HCT116 (cell line): ENCODE measurements at regions not wholly inside any gene's neighbourhood (a gene's known extent, or its start where the extent isn't known, plus 50 kb on each side); places are given as distances from the start of the nearest gene placed in this dataset.

Experiments used
- ATAC-seq: fragments of 200-7000 bp; cut with Tn5 transposase; 2 replicates; pipeline ENCODE4 v1.9.1; 2020; ENCODE audit warnings: mild to moderate bottlenecking, moderate library complexity
- BruUV-seq: library from RNA; stranded (reverse); fragments of 400-500 nt; replicated peaks from 2 replicates; lab custom pipeline; 2021; lab: Mats Ljungman, UMichigan
- CTCF ChIA-PET: fragments of 300-600 bp; sonication (Branson Sonifier 250); formaldehyde crosslinking; loops from one replicate; lab custom pipeline; 2021; ENCODE audit warnings: antibody characterized with exemption; lab: Charles Lee
- POLR2A ChIA-PET: fragments of 300-600, 350-600 bp; sonication (Branson Sonifier 250); formaldehyde crosslinking; loops from one replicate; lab custom pipeline; 2021; ENCODE audit warnings: antibody characterized with exemption; lab: Charles Lee
- RAD21 ChIA-PET, 2 experiments: fragments of 300-600 bp; sonication (Branson Sonifier 250); formaldehyde crosslinking; loops; one replicate each; lab custom pipeline; 2023; ENCODE audit warnings: low total read pairs in 2 of 2; ENCODE audit not compliant: uncharacterized antibody in 2 of 2, unreplicated experiment in 2 of 2, low non-redundant PET in 1 of 2; lab: Charles Lee
- DNase-seq: peaks from one replicate; pipeline ENCODE4 v3.0.0-alpha.2; 2010; ENCODE audit warnings: low read depth, low spot score
- H2AFZ ChIP-seq: fragments of 200-600 bp; shearing (Covaris generic), sonication (generic); 2 replicates; pipeline ENCODE4 v1.6.1; 2017; ENCODE audit warnings: low read depth, mixed run types, mixed read lengths, antibody characterized with exemption, low read length; ENCODE audit not compliant: poor library complexity, severe bottlenecking
- H3K27ac ChIP-seq: 2 replicates; pipeline ENCODE4 v1.5.1; 2012; ENCODE audit warnings: low read depth, low read length
- H3K27me3 ChIP-seq: fragments of 200-600 bp; sonication (generic); 2 replicates; pipeline ENCODE4 v1.6.1; 2016; ENCODE audit warnings: mixed run types, low read length, mixed read lengths; ENCODE audit not compliant: insufficient read depth
- H3K36me3 ChIP-seq, 2 experiments: fragments of 200-500 bp in 1 of 2; fragments of 200-600 bp in 1 of 2; sonication (Bioruptor generic) in 1 of 2; sonication (generic) in 1 of 2; 2 replicates each; pipeline versions ENCODE4 v1.5.1 to v1.6.1; 2014 to 2016; ENCODE audit warnings: low read length in 2 of 2, inconsistent platforms in 1 of 2, mixed read lengths in 1 of 2, mixed run types in 1 of 2; ENCODE audit not compliant: insufficient read depth in 2 of 2, control insufficient read depth in 1 of 2
- H3K4me1 ChIP-seq, 2 experiments: fragments of 200-600 bp in 1 of 2; sonication (generic) in 1 of 2; 2 replicates each; pipeline versions ENCODE4 v1.5.1 to v1.6.1; 2012 to 2017; ENCODE audit warnings: low read length in 2 of 2, inconsistent platforms in 1 of 2, mild to moderate bottlenecking in 1 of 2, mixed read lengths in 1 of 2, mixed run types in 1 of 2, moderate library complexity in 1 of 2; ENCODE audit not compliant: insufficient read depth in 2 of 2, control insufficient read depth in 1 of 2
- H3K4me2 ChIP-seq: fragments of 200-600 bp; sonication (generic); 2 replicates; pipeline ENCODE4 v1.6.1; 2017; ENCODE audit warnings: mixed run types, low read length, mixed read lengths
- H3K4me3 ChIP-seq, 2 experiments: fragments of 200-600 bp in 1 of 2; sonication (generic) in 1 of 2; replicated peaks in 1 of 2; 2 replicates each; pipeline ENCODE4 v1.5.1; 2011 to 2016; ENCODE audit warnings: low read length in 2 of 2, control low read depth in 1 of 2, low read depth in 1 of 2, mild to moderate bottlenecking in 1 of 2, mixed read lengths in 1 of 2, mixed run types in 1 of 2
- H3K79me2 ChIP-seq: fragments of 200-600 bp; sonication (generic); 2 replicates; pipeline ENCODE4 v1.6.1; 2017; ENCODE audit warnings: mild to moderate bottlenecking, mixed run types, low read length, moderate library complexity, mixed read lengths; ENCODE audit not compliant: insufficient read depth
- H3K9ac ChIP-seq: fragments of 200-600 bp; sonication (generic); 2 replicates; pipeline ENCODE4 v1.6.1; 2016; ENCODE audit warnings: low read length, mixed read lengths
- H3K9me2 ChIP-seq: fragments of 200-600 bp; sonication (generic), shearing (Covaris generic); 2 replicates; pipeline ENCODE4 v1.6.1; 2017; ENCODE audit warnings: mixed run types, mild to moderate bottlenecking, moderate library complexity; ENCODE audit not compliant: insufficient read depth
- H3K9me3 ChIP-seq, 2 experiments: fragments of 200-500 bp in 1 of 2; fragments of 200-600 bp in 1 of 2; sonication (Bioruptor generic) in 1 of 2; sonication (generic) in 1 of 2; 2 replicates each; pipeline ENCODE4 v1.6.1; 2014 to 2017; ENCODE audit warnings: low read length in 2 of 2, mixed read lengths in 2 of 2, inconsistent platforms in 1 of 2, low read depth in 1 of 2, mild to moderate bottlenecking in 1 of 2, mixed run types in 1 of 2, moderate library complexity in 1 of 2; ENCODE audit not compliant: control insufficient read depth in 1 of 2, insufficient read depth in 1 of 2
- H4K20me1 ChIP-seq: fragments of 200-600 bp; sonication (generic), shearing (Covaris generic); 2 replicates; pipeline ENCODE4 v1.6.1; 2017; ENCODE audit warnings: mixed run types, mild to moderate bottlenecking, moderate library complexity; ENCODE audit not compliant: insufficient read depth
- CBX3 ChIP-seq: IDR thresholded peaks from 2 replicates; pipeline ENCODE4 v1.6.1; 2012; ENCODE audit warnings: low read depth
- ELF1 ChIP-seq: IDR thresholded peaks from 2 replicates; pipeline ENCODE4 v1.6.1; 2012; ENCODE audit warnings: low read depth, borderline replicate concordance
- EZH2 ChIP-seq: fragments of 200-600 bp; sonication (generic); IDR thresholded peaks from 2 replicates; pipeline ENCODE4 v1.6.1; 2017; ENCODE audit warnings: antibody characterized with exemption, mixed run types
- EZH2phosphoT487 ChIP-seq: fragments of 200-600 bp; IDR thresholded peaks from 2 replicates; pipeline ENCODE4 v1.6.1; 2018; ENCODE audit warnings: antibody characterized with exemption, borderline replicate concordance
- FOSL1 ChIP-seq: IDR thresholded peaks from 2 replicates; pipeline ENCODE4 v1.6.1; 2012; ENCODE audit warnings: low read depth
- JUND ChIP-seq: IDR thresholded peaks from 2 replicates; pipeline ENCODE4 v1.6.1; 2012
- SP1 ChIP-seq: IDR thresholded peaks from 2 replicates; pipeline ENCODE4 v1.6.1; 2012; ENCODE audit warnings: low read depth
- SRF ChIP-seq: IDR thresholded peaks from 2 replicates; pipeline ENCODE4 v1.6.1; 2012; ENCODE audit warnings: low read depth
- TCF7L2 ChIP-seq: IDR thresholded peaks from 2 replicates; pipeline ENCODE4 v1.7.0; 2011; ENCODE audit warnings: borderline replicate concordance, inconsistent platforms; ENCODE audit not compliant: insufficient read depth, insufficient read length; ENCODE audit errors: extremely low read depth
- YY1 ChIP-seq: IDR thresholded peaks from 2 replicates; pipeline ENCODE4 v1.6.1; 2011; ENCODE audit warnings: low read length, low read depth, moderate library complexity, mild to moderate bottlenecking; ENCODE audit not compliant: insufficient replicate concordance; ENCODE audit errors: extremely low read depth
- ZFX ChIP-seq: fragments of 450-650 bp; IDR thresholded peaks from 2 replicates; pipeline ENCODE4 v1.6.1; 2017
- intact Hi-C: fragments of 100-400 bp; cut with micrococcal nuclease; formaldehyde crosslinking; loops from 2 replicates; pipeline ENCODE4 v1.10.0; 2022
- TF ChIP-seq, protein P1 (sequence below), 3 experiments: fragments of 200-600 bp in 1 of 3; sonication (generic) in 1 of 3; IDR thresholded peaks in 2 of 3; conservative IDR thresholded peaks in 1 of 3; 2 replicates each; pipeline ENCODE4 v1.5.1; 2012 to 2017; ENCODE audit warnings: low read depth in 2 of 3, low read length in 2 of 3, antibody characterized with exemption in 1 of 3, borderline replicate concordance in 1 of 3, control low read depth in 1 of 3, mild to moderate bottlenecking in 1 of 3, mixed read lengths in 1 of 3, mixed run types in 1 of 3, moderate library complexity in 1 of 3; ENCODE audit not compliant: insufficient read depth in 1 of 3
- TF ChIP-seq, protein P2 (sequence below): IDR thresholded peaks from 2 replicates; pipeline ENCODE4 v1.6.1; 2012

DNA sequence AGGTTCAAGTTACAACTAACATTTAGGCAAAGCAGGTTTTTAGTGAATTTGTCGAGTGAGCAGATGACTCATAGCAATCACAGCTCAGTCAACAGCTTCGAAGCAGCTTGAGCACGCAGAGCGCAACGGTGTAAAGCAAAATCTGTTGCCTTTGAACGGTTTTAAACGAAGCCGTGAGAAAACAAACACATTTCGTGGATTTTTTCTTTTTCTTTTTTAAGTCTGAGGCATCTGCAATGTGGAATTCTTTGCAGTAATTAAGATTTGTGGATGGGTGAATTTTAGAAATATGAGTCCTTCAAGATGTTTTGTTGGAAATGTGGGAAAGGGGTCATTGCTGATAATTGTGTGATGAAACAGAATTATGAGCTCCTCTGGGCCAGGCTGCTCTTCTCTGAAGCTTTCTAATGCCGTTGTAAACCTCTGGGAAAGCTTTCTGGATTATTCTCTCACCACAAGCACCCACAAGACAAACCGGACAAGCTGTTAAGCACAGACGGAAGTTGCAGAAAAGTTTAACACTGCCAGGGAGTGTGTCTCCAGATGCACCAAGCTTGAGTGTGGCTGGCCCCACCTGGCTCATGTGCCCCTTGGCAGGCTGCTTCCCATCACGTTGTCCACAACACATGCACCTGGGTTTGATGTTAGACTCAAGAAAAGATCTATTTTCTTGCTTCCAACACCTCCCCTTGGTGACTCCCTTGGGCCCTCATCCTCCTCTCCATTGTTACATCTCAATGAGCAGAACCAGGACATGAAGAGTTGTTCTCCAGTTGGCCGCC lies 224.7 kb downstream of the ACKR3 start:
- intact Hi-C loops: no loop called here
- H3K9ac ChIP-seq: no peak overlapping the region
- no peaks in the 10 kb centered on the region for H3K79me2 ChIP-seq
- ATAC-seq (no peak), DNase-seq (no peak)
- H3K4me2 ChIP-seq: no peak overlapping the region
- H3K9me3 ChIP-seq: no peaks in the 10 kb centered on the region
- peaks cover 45% of the 10 kb centered on the region for H3K27me3 ChIP-seq
- no peaks in the 10 kb centered on the region for H3K9me2 ChIP-seq
- TF ChIP-seq EZH2phosphoT487 (no peak), ZFX (no peak), EZH2 (no peak), TCF7L2 (no peak), FOSL1 (no peak), SRF (no peak), JUND (no peak), YY1 (no peak), CBX3 (no peak), ELF1 (no peak), SP1 (no peak)
- TF ChIP-seq, protein P1, sequence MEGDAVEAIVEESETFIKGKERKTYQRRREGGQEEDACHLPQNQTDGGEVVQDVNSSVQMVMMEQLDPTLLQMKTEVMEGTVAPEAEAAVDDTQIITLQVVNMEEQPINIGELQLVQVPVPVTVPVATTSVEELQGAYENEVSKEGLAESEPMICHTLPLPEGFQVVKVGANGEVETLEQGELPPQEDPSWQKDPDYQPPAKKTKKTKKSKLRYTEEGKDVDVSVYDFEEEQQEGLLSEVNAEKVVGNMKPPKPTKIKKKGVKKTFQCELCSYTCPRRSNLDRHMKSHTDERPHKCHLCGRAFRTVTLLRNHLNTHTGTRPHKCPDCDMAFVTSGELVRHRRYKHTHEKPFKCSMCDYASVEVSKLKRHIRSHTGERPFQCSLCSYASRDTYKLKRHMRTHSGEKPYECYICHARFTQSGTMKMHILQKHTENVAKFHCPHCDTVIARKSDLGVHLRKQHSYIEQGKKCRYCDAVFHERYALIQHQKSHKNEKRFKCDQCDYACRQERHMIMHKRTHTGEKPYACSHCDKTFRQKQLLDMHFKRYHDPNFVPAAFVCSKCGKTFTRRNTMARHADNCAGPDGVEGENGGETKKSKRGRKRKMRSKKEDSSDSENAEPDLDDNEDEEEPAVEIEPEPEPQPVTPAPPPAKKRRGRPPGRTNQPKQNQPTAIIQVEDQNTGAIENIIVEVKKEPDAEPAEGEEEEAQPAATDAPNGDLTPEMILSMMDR (IDR thresholded peaks at IDR 0.05 in 2 of 3, conservative IDR thresholded peaks at IDR 0.05 in 1 of 3; ENCODE audit: borderline replicate concordance in 1 of 3, insufficient read depth in 1 of 3, low read depth in 2 of 3, low read length in 2 of 3): no peak
- TF ChIP-seq, protein P2, sequence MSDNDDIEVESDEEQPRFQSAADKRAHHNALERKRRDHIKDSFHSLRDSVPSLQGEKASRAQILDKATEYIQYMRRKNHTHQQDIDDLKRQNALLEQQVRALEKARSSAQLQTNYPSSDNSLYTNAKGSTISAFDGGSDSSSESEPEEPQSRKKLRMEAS: no peak
- no peak overlapping the region for H3K27ac ChIP-seq
- no peak overlapping the region for H2AFZ ChIP-seq
- BruUV-seq: no TSS peak
- H4K20me1 ChIP-seq: no peaks in the 10 kb centered on the region
- CTCF ChIA-PET: no interaction called here
- H3K36me3 ChIP-seq: no peaks in the 10 kb centered on the region
- no peak overlapping the region for H3K4me3 ChIP-seq
- RAD21 ChIA-PET: no interaction called here
- H3K4me1 ChIP-seq: no peaks in the 10 kb centered on the region
- POLR2A ChIA-PET: no interaction called here
